ENCODE measurements at regions not wholly inside any gene's neighbourhood (a gene's known extent, or its start where the extent isn't known, plus 50 kb on each side); places are given as distances from the start of the nearest gene placed in this dataset.

DNA sequence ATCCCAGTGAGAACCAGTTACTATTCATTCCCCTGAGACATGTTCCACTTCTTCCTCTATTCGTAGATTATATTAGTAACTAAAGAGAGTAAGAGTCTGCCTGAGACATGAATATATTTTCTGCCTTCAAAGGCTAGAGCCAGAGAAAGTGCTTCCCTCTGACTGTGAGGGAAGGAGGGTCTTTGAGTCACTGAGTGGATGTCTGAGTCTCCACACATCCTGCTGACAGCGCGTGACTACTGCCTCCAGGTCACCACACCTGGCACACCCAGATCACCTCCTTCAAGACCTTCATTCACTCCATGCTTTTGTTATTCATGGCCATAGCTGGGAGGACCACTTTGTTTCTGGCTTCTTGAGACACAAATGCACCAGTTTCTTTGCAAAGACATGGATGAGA, 135.6 kb downstream of the SOX2 start:
- no TSS peak for BruUV-seq (replicated peaks)
- ChIA-PET POLR2A (no interaction called here), CTCF (no interaction called here)
- no peaks in the 10 kb centered on the region for H3K9me3 ChIP-seq (replicated peaks; ENCODE audit: control insufficient read depth, insufficient read depth, low read length)
- no peak overlapping the region for H3K4me3 ChIP-seq (replicated peaks in 1 of 3; ENCODE audit: insufficient read depth in 1 of 3, low read depth in 1 of 3, low read length in 3 of 3)
- no peaks in the 10 kb centered on the region for H3K4me1 ChIP-seq (ENCODE audit: control insufficient read depth, extremely low read depth, insufficient read depth, low read length)
- H3K27me3 ChIP-seq (ENCODE audit: control insufficient read depth in 2 of 2, insufficient read depth in 2 of 2, low read length in 2 of 2): no peaks in the 10 kb centered on the region
- no peaks in the 10 kb centered on the region for H4K20me1 ChIP-seq (replicated peaks; ENCODE audit: control insufficient read depth, extremely low read depth, insufficient read depth, low read length)
- TF ChIP-seq POLR2A (IDR thresholded peaks at IDR 0.05; ENCODE audit: low read depth, low read length): no peak
- no peak for TF ChIP-seq JUN (IDR thresholded peaks at IDR 0.05; ENCODE audit: borderline replicate concordance, insufficient read depth, insufficient read length, low read depth)
- TF ChIP-seq, protein P1, sequence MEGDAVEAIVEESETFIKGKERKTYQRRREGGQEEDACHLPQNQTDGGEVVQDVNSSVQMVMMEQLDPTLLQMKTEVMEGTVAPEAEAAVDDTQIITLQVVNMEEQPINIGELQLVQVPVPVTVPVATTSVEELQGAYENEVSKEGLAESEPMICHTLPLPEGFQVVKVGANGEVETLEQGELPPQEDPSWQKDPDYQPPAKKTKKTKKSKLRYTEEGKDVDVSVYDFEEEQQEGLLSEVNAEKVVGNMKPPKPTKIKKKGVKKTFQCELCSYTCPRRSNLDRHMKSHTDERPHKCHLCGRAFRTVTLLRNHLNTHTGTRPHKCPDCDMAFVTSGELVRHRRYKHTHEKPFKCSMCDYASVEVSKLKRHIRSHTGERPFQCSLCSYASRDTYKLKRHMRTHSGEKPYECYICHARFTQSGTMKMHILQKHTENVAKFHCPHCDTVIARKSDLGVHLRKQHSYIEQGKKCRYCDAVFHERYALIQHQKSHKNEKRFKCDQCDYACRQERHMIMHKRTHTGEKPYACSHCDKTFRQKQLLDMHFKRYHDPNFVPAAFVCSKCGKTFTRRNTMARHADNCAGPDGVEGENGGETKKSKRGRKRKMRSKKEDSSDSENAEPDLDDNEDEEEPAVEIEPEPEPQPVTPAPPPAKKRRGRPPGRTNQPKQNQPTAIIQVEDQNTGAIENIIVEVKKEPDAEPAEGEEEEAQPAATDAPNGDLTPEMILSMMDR (IDR thresholded peaks at IDR 0.05; ENCODE audit: extremely low read depth in 1 of 2, insufficient read depth in 1 of 2, low read depth in 1 of 2, low read length in 2 of 2): no peak
- TF ChIP-seq POLR2AphosphoS5 (IDR thresholded peaks at IDR 0.05; ENCODE audit: insufficient read depth, low read depth, low read length): no peak
- TF ChIP-seq FOS (IDR thresholded peaks at IDR 0.05; ENCODE audit: borderline replicate concordance, insufficient read depth, low read length): no peak
- TF ChIP-seq, protein P2, sequence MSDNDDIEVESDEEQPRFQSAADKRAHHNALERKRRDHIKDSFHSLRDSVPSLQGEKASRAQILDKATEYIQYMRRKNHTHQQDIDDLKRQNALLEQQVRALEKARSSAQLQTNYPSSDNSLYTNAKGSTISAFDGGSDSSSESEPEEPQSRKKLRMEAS (IDR thresholded peaks at IDR 0.05; ENCODE audit: insufficient read depth, insufficient read length): no peak
- TF ChIP-seq MYC (IDR thresholded peaks at IDR 0.05; ENCODE audit: low read depth, low read length): no peak
- no peak for TF ChIP-seq GATA2 (IDR thresholded peaks at IDR 0.05; ENCODE audit: insufficient read depth, insufficient read length, low read depth, low read length)
- no peak for TF ChIP-seq EZH2 (IDR thresholded peaks at IDR 0.05; ENCODE audit: borderline replicate concordance, low read depth, low read length, severe bottlenecking)
- H2AFZ ChIP-seq (ENCODE audit: low read depth, low read length): no peak overlapping the region
- dilution Hi-C loops (cut with MboI; ENCODE audit: extremely low pct_ligation_motif_present, low sequenced_read_pairs): no loop called here
- intact Hi-C loops (cut with micrococcal nuclease): no loop called here
- H3K9me1 ChIP-seq (replicated peaks; ENCODE audit: control insufficient read depth, extremely low read depth, insufficient read depth, low read length): no peaks in the 10 kb centered on the region
- H3K36me3 ChIP-seq (ENCODE audit: control insufficient read depth in 2 of 2, extremely low read depth in 1 of 2, insufficient read depth in 2 of 2, low read length in 2 of 2): no peaks in the 10 kb centered on the region
- no peaks in the 10 kb centered on the region for H3K79me2 ChIP-seq (ENCODE audit: control insufficient read depth, insufficient read depth, low read length)
- no peak overlapping the region for H3K4me2 ChIP-seq (ENCODE audit: insufficient read depth, low read length)
- DNase-seq (ENCODE audit: low read depth, low spot score) (no peak), FAIRE-seq (no peak)
- H3K9ac ChIP-seq (replicated peaks; ENCODE audit: extremely low read depth, insufficient read depth, low read length): no peak overlapping the region
- H3K27ac ChIP-seq (ENCODE audit: insufficient read depth, low read depth, low read length): no peak overlapping the region
